HuH-7.5 (cell line): ENCODE measurements at regions not wholly inside any gene's neighbourhood (a gene's known extent, or its start where the extent isn't known, plus 50 kb on each side); places are given as distances from the start of the nearest gene placed in this dataset.
"Not testable (repeated sequence)": the region's sequence is repeated elsewhere in the genome, so short reads cannot be mapped to it uniquely, and the experiment has no call there.

Source experiments
- DNase-seq: peaks from one replicate; pipeline ENCODE4 v3.0.0; 2011; ENCODE audit warnings: low spot score

GRCh38 chr13:99736541-99736940, 235.0 kb downstream of the ZIC5 start:
- DNase-seq, result no peak

GRCh38 chr13:99734013-99734693, 232.9 kb downstream of the TM9SF2 start:
- DNase-seq, result no peak

GRCh38 chr13:99733346-99733745, 232.1 kb downstream of the TM9SF2 start:
- DNase-seq, result no peak

- DNase-seq, result no peak
These were observed 230.5 kb downstream of the TM9SF2 start for GRCh38 chr13:99731747-99732146.

GRCh38 chr13:99730403-99730802, 229.1 kb downstream of the TM9SF2 start:
- no peak for DNase-seq

- DNase-seq, result no peak
These were observed 228.5 kb downstream of the TM9SF2 start for GRCh38 chr13:99729745-99730144.

- not testable (repeated sequence) for DNase-seq
These were observed 226.4 kb downstream of the TM9SF2 start for GRCh38 chr13:99727651-99728050.

GRCh38 chr13:99726282-99726894, 225.1 kb downstream of the TM9SF2 start:
- DNase-seq, result no peak

GRCh38 chr13:99725644-99726043, 224.4 kb downstream of the TM9SF2 start:
- DNase-seq, result no peak

GRCh38 chr13:99724633-99725517, 223.6 kb downstream of the TM9SF2 start:
- DNase-seq, result no peak

GRCh38 chr13:99723878-99724277, 222.6 kb downstream of the TM9SF2 start:
- no peak for DNase-seq

- DNase-seq, result no peak
These were observed 221.7 kb downstream of the TM9SF2 start for GRCh38 chr13:99722931-99723330.

- DNase-seq, result no peak
These were observed 221.1 kb downstream of the TM9SF2 start for GRCh38 chr13:99722338-99722818.

GRCh38 chr13:99721606-99722337, 220.5 kb downstream of the TM9SF2 start:
- DNase-seq, result no peak

GRCh38 chr13:99717959-99718674, 216.8 kb downstream of the TM9SF2 start:
- DNase-seq, result no peak

- no peak for DNase-seq
These were observed 207.9 kb downstream of the TM9SF2 start for GRCh38 chr13:99709134-99709533.

GRCh38 chr13:99704390-99704789, 203.1 kb downstream of the TM9SF2 start:
- DNase-seq, result no peak

GRCh38 chr13:99703908-99704307, 202.6 kb downstream of the TM9SF2 start:
- no peak for DNase-seq

GRCh38 chr13:99702687-99703319, 201.5 kb downstream of the TM9SF2 start:
- no peak for DNase-seq

GRCh38 chr13:99700468-99700867, 199.2 kb downstream of the TM9SF2 start:
- no peak for DNase-seq

GRCh38 chr13:99698816-99699099, 197.5 kb downstream of the TM9SF2 start:
- no peak for DNase-seq
